NCI-H2196 (cell line): ENCODE measurements at regions not wholly inside any gene's neighbourhood (a gene's known extent, or its start where the extent isn't known, plus 50 kb on each side); places are given as distances from the start of the nearest gene placed in this dataset.
A peak's percentile ranks its signal among the peaks of the same experiment; 100 is the strongest.

Experiments
- DNase-seq: peaks from one replicate; lab custom pipeline; 2025; ENCODE audit not compliant: unreplicated experiment; lab: John Stamatoyannopoulos, UW

GRCh38 chr10:131002031-131002861 lies 309.3 kb downstream of the TCERG1L start:
- DNase-seq: no peak

DNA sequence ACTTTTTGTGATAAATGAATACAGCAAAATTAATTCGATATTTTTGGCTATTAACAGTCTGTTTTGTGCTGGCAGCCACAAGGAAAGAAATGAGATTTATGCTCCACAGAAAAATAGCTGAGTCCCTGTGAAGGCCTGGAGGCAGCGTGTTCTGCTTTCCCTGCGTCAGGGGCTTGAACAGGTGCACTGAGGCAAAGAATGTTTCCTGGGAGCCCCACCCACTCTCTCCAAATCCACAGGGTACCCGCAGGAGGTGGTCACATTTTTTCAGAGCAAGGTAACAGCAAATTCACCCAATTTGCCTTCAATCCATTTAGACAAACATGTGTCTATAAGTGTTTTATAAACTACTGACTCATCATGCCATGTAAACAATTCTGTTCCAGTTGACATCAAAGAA lies 308.1 kb downstream of the TCERG1L start:
- DNase-seq: no peak

DNA sequence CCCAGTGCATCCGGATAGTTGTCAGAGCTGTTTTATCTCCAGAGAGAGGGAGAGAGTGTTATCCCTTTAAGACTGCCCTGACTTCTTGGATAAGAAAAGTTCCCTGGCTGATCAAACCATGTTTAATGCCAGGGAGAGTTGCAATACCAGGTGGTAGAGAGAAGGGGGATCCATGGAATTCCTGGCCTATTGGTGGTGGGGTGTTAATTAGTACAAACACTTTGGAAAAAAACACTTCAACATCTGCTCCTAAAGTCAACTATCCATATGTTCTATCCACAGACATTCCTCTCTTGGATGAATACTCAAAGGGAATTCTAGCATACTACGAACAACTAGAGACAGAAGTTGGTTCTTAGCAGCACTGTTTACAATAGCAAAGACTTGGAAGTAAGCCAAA lies 307.2 kb downstream of the TCERG1L start:
- no peak for DNase-seq

DNA sequence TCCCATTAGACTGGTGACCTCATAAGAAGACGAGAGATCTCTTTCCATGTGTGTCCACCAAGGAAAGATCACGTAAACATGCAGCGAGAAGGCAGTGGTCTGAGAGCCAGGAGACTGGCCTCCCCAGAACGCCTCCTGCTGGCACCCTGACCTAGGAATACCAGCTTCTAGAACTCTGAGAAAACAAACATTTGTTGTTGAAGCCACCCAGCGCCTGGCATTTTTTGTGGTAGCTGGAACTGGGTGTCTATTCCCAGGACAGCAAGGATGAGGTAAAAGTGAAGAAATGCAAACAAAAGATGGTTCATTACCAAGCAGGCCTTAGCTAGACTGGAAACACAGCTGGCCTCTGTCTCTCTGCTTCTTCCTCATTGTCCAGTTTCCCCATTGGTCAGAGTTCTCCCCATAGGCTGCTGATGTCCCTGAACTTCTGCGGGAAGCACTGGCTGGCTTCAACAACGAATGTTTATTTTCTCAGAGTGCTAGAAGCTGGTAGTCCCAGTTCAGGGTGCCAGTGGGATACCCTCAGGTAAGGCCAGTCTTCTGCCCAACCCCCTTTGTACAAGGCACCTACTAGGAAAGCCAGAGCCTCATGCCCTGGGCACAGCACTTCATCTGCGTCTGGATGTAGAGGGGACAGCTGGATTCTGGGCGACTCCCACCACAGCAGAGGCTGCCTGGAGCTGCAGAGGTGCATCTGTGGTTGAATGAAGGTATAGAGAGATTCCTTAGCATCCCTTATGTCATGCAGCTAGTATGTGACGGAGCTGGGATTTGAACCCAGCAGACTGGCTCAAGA lies 304.9 kb downstream of the TCERG1L start:
- no peak for DNase-seq

- no peak for DNase-seq
These were observed 301.7 kb downstream of the TCERG1L start for GRCh38 chr10:131009791-131010190.

GRCh38 chr10:131010965-131011575 lies 300.5 kb downstream of the TCERG1L start:
- DNase-seq: no peak

- DNase-seq: no peak
These were observed 299.4 kb downstream of the TCERG1L start for GRCh38 chr10:131011936-131012640.

GRCh38 chr10:131012641-131012985 lies 298.9 kb downstream of the TCERG1L start:
- no peak for DNase-seq

- peak; percentile 7 for DNase-seq
These were observed 298.1 kb downstream of the TCERG1L start for GRCh38 chr10:131013281-131013912.

DNA sequence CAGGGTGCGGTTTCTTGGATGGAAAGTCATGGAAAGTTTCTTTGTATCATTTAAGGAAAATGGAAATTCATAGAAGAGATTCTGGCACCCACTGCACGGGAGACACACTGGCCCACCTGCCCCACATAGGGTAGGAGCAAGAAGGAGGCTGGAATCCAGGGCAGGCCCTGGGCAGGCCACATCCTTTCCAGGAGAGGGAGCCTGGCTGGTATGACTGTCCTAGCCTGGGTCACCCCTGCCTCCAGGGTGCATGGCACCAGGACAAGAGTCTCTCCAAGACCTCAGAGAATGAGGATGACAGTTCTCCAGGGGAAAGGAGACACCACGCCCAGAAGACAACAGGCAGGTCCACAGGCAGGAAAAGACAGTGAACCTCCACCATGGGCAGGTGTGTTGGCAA lies 297.2 kb downstream of the TCERG1L start:
- DNase-seq: no peak

DNA sequence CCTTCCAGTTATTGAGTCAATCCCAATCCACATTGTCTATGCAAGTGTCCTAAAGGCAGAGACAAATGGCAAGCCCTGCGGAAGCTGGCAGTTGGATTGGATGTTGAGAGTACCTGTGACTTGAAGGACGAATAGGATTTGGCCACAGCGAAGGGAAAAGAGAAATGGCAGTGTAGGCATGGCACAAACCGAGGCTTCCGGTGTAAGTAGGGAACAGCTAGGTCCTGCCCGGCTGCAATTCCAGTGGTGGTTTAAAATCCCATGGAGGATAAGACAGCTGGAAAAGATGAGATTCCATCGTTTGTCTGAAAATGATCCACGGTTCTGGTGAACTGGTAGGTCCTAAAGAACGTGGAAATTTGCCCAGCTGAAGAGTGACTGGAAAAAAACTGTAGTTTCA lies 296.2 kb downstream of the TCERG1L start:
- DNase-seq: no peak

GRCh38 chr10:131016556-131016955 lies 295.0 kb downstream of the TCERG1L start:
- no peak for DNase-seq

- DNase-seq: no peak
These were observed 293.8 kb downstream of the TCERG1L start for GRCh38 chr10:131017566-131018285.

DNA sequence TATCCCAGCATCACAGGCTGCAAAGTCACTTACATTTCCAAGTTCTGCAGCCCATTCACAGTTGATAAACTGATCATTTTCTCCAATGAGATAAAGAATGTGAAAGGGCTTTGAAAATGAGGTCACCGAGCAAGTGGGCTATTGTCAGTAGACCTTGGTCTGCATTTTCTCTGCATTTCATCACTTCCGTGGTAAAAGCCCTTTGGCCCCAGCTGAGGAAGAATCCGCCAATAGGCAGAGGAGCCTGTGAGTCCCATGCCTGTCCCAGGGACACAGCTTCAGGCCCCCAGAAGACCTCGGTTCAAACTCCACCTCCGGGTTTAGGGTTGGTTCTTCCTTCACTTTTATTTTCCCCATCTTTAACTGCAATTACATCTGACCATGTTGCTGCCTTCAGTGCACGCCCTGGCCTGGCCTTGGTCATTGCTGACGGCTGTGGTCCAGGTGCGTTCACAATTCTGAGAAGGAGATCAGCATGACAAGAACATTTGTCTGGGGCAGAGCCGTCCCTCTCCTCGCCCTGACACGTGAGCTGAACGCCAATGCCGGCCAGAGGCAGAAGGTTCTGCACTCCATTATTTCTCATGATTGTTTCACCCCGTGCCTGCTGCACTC lies 292.5 kb downstream of the TCERG1L start:
- DNase-seq: no peak

DNA sequence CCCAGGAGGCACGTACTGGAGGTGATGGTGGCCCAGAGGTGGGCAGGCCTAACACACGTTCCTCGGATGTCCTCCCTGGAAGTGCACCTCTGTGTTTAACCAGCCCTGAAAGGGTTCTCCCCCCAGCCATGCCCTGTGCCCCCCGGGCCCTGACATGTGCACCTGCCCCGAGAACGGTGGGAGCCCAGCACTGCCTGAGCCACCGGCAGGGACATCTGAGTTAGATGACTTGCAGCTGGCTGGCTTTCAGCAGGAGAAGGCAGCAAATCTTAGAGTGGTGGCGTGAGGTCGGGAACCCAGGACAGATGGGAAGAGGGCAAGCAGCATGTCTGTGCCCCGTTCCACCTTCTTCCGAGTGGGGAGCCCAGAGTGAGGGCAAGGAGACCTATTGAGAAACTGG lies 291.8 kb downstream of the TCERG1L start:
- DNase-seq: no peak

- no peak for DNase-seq
These were observed 290.7 kb downstream of the TCERG1L start for GRCh38 chr10:131020775-131021174.

DNA sequence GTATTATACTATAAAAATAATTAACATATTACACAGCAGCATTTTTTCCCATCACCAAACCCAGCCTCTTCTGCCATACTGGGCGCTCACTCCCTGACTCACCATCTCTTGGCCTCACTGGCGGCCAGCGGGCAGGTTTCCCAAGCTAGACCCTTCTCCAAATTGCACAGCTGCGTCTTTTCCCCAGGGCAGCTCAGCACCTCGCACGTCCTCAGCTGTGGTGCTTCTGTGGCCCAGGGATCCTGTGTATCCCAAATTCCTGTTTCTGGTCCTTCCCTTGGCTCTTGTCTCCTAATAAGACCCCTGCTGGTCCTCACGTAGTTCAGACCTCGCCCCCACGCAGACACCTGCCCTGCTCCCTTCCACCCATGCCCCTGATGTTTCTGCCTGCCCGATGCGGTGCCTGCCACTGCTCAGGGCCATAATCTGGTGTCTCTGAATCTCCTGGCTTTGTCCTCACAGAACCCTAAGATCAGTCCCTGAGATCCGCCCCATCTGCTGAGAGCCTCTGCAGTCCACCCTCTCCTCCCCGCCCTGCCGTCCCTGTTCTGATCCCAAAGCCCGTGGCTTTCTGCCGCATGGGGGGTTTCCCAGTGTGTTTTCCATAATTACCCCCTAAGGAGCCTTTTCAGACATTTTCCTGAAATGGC lies 290.1 kb downstream of the TCERG1L start:
- no peak for DNase-seq

DNA sequence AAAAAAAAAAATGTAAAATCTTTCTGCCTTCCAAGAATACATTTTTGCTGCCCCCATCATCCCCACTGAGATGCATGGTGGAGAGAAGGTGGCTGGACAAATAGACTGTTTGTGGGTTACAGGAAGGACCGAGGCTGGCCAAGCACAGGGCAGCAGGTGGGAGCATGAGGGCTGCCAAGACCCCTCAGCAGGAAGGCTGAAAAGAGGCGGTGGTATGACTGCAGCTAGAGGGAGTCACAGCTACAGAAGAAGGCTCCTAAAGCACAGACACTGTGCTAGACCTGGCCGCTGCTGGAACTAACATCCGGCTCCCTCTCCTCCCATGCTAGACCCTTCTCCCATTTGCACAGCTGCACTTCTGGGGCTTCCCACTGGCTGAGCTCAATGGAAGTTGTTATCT lies 289.6 kb downstream of the TCERG1L start:
- no peak for DNase-seq

DNA sequence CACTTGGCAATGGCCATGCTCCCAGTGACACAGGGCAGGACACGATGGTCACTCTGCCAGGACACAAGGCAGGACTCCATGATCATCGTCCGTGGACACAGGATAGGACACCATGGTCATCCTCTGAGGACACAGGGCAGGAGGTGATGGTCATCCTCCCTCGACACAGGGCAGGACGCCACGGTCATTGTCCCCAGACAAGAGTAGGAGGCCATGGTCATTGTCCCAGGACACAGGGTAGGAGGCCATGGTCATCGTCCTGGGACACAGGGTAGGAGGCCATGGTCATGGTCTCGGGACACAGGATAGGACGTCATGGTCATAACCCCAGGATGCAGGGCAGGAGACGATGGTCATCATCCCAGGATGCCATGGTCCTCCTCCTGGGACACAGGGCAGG lies 289.2 kb downstream of the TCERG1L start:
- DNase-seq: no peak
